T-cell (primary cell): ENCODE measurements at regions not wholly inside any gene's neighbourhood (a gene's known extent, or its start where the extent isn't known, plus 50 kb on each side); places are given as distances from the start of the nearest gene placed in this dataset.

Experiments used
- ATAC-seq, 4 experiments: fragments of 200-7000 bp in 3 of 4; fragments of 150-1000 bp in 1 of 4; cut with Tn5 transposase; replicated peaks in 1 of 4; 1 replicate in 3 of 4; 2 replicates in 1 of 4; pipeline ENCODE4 v1.10.0; 2021; ENCODE audit warnings: moderate library complexity in 3 of 4, mild to moderate bottlenecking in 2 of 4, moderate number of reproducible peaks in 1 of 4
- CTCF ChIA-PET, 2 donors: fragments of 300-600 bp; sonication (Branson Sonifier 250); formaldehyde crosslinking; loops; one replicate each; lab custom pipeline; 2022; ENCODE audit warnings: antibody characterized with exemption in 2 of 2; lab: Charles Lee
- POLR2A ChIA-PET, 2 donors: fragments of 300-600 bp; sonication (Branson Sonifier 250); formaldehyde crosslinking; loops; one replicate each; lab custom pipeline; 2022; ENCODE audit warnings: antibody characterized with exemption in 2 of 2; lab: Charles Lee
- DNase-seq, 35 experiments: peaks; one replicate each; pipeline versions ENCODE4 v3.0.0 to v3.0.0-alpha.2; 2013 to 2023
- H3K27ac ChIP-seq: one replicate; pipeline ENCODE4 v1.5.1; 2013; ENCODE audit warnings: low read length
- H3K27me3 ChIP-seq, 2 experiments: replicated peaks in 1 of 2; 1 replicate in 1 of 2; 2 replicates in 1 of 2; pipeline versions ENCODE4 v1.6.1 to v1.7.0; 2013; ENCODE audit warnings: low read length in 1 of 2, mixed read lengths in 1 of 2; ENCODE audit not compliant: control insufficient read depth in 2 of 2, insufficient read depth in 2 of 2; ENCODE audit errors: extremely low read depth in 1 of 2
- H3K36me3 ChIP-seq, 2 donors: 1 replicate in 1 of 2; 2 replicates in 1 of 2; pipeline versions ENCODE4 v1.6.1 to v1.7.0; 2013; ENCODE audit warnings: low read length in 1 of 2; ENCODE audit not compliant: control insufficient read depth in 2 of 2, insufficient read depth in 1 of 2; ENCODE audit errors: extremely low read depth in 1 of 2
- H3K4me1 ChIP-seq, 2 experiments: 1 replicate in 1 of 2; 2 replicates in 1 of 2; pipeline versions ENCODE4 v1.6.1 to v1.7.0; 2013; ENCODE audit warnings: low read length in 2 of 2, mixed read lengths in 1 of 2; ENCODE audit not compliant: insufficient read depth in 2 of 2, control insufficient read depth in 1 of 2; ENCODE audit errors: extremely low read depth in 1 of 2
- H3K4me3 ChIP-seq, 2 donors: 1 replicate in 1 of 2; 2 replicates in 1 of 2; pipeline versions ENCODE4 v1.5.1 to v1.7.0; 2013; ENCODE audit warnings: mild to moderate bottlenecking in 2 of 2, low read length in 1 of 2, moderate library complexity in 1 of 2; ENCODE audit not compliant: control insufficient read depth in 1 of 2; ENCODE audit errors: extremely low read depth in 1 of 2
- H3K9me3 ChIP-seq: 2 replicates; pipeline ENCODE4 v1.7.0; 2013
- H3K27ac Mint-ChIP-seq, 2 donors: one replicate each; pipeline ENCODE4 v1.8.0; 2020 to 2021; ENCODE audit warnings: mild to moderate bottlenecking in 2 of 2, mixed read lengths in 2 of 2
- H3K27me3 Mint-ChIP-seq, 2 donors: one replicate each; pipeline ENCODE4 v1.8.0; 2021 to 2022; ENCODE audit warnings: mixed read lengths in 2 of 2
- H3K36me3 Mint-ChIP-seq: one replicate; pipeline ENCODE4 v1.8.0; 2021; ENCODE audit warnings: mixed read lengths
- H3K4me1 Mint-ChIP-seq, 3 donors: one replicate each; pipeline ENCODE4 v1.8.0; 2020 to 2022; ENCODE audit warnings: mixed read lengths in 3 of 3, mild to moderate bottlenecking in 1 of 3
- H3K4me3 Mint-ChIP-seq, 3 donors: one replicate each; pipeline ENCODE4 v1.8.0; 2020 to 2022; ENCODE audit warnings: mild to moderate bottlenecking in 3 of 3, mixed read lengths in 3 of 3, moderate library complexity in 3 of 3
- H3K9me3 Mint-ChIP-seq, 3 donors: one replicate each; pipeline ENCODE4 v1.8.0; 2020 to 2022; ENCODE audit warnings: mixed read lengths in 3 of 3
- WGBS: methylation state at CpG from one replicate; pipeline ENCODE4 v1.1.5; 2013; ENCODE audit warnings: missing lambda C conversion rate; ENCODE audit not compliant: insufficient coverage; 5-methylcytosine and 5-hydroxymethylcytosine counted together

- 55% methylated on average over 2 of the region's 4 CpGs for WGBS
- Histone ChIP-seq H3K4me1 (no peaks in the 10 kb centered on the region), H3K27me3 (peaks cover 0 to 12% of the 10 kb centered on the region in 2 experiments), H3K9me3 (no peaks in the 10 kb centered on the region), H3K27ac (no peak overlapping the region), H3K4me3 (no peak overlapping the region), H3K36me3 (no peaks in the 10 kb centered on the region)
- Mint-ChIP-seq H3K27me3 (peaks cover 16 to 17% of the 10 kb centered on the region in 2 donors), H3K36me3 (no peaks in the 10 kb centered on the region), H3K4me1 (no peaks in the 10 kb centered on the region), H3K27ac (no peak overlapping the region), H3K9me3 (peaks cover 10 to 26% (median 11%) of the 10 kb centered on the region in 3 donors), H3K4me3 (no peak overlapping the region)
- no peak for DNase-seq
- ATAC-seq = no peak
- CTCF ChIA-PET = no interaction called here
- POLR2A ChIA-PET = no interaction called here
These were observed 207.3 kb downstream of the SS18 start for GRCh38 chr18:25883091-25883490.

- H3K27ac ChIP-seq = no peak overlapping the region
- POLR2A ChIA-PET = no interaction called here
- Mint-ChIP-seq H3K36me3 (no peaks in the 10 kb centered on the region), H3K4me3 (no peak overlapping the region), H3K4me1 (no peaks in the 10 kb centered on the region), H3K9me3 (peaks cover 3 to 6% (median 3%) of the 10 kb centered on the region in 3 donors), H3K27ac (no peak overlapping the region), H3K27me3 (peaks cover 20 to 22% of the 10 kb centered on the region in 2 donors)
- no peaks in the 10 kb centered on the region for H3K9me3 ChIP-seq
- CTCF ChIA-PET = no interaction called here
- WGBS = 100% methylated on average over 1 of the region's 2 CpGs
- ATAC-seq (no peak), DNase-seq (no peak)
- H3K4me1 ChIP-seq = no peaks in the 10 kb centered on the region
- peaks cover 0 to 17% of the 10 kb centered on the region in 2 experiments for H3K27me3 ChIP-seq
- H3K36me3 ChIP-seq = no peaks in the 10 kb centered on the region
- no peak overlapping the region for H3K4me3 ChIP-seq
These were observed 209.3 kb downstream of the SS18 start for GRCh38 chr18:25881149-25881548.

GRCh38 chr18:25880441-25880840, 210.0 kb downstream of the SS18 start:
- ChIA-PET CTCF (no interaction called here), POLR2A (no interaction called here)
- ATAC-seq (no peak), DNase-seq (no peak)
- Mint-ChIP-seq H3K9me3 (peaks cover 0 to 4% (median 0%) of the 10 kb centered on the region in 3 donors), H3K4me1 (no peaks in the 10 kb centered on the region), H3K4me3 (no peak overlapping the region), H3K36me3 (no peaks in the 10 kb centered on the region), H3K27ac (no peak overlapping the region), H3K27me3 (peaks cover 24 to 26% of the 10 kb centered on the region in 2 donors)
- Histone ChIP-seq H3K4me3 (no peak overlapping the region), H3K9me3 (no peaks in the 10 kb centered on the region), H3K36me3 (no peaks in the 10 kb centered on the region), H3K4me1 (no peaks in the 10 kb centered on the region), H3K27ac (no peak overlapping the region), H3K27me3 (peaks cover 0 to 17% of the 10 kb centered on the region in 2 experiments)
- 95% methylated on average over 3 of the region's 3 CpGs for WGBS

GRCh38 chr18:25876330-25876948, 214.0 kb downstream of the SS18 start:
- no peak overlapping the region for H3K4me3 Mint-ChIP-seq
- Histone ChIP-seq H3K27me3 (peaks cover 0 to 7% of the 10 kb centered on the region in 2 experiments), H3K27ac (no peak overlapping the region), H3K9me3 (no peaks in the 10 kb centered on the region), H3K4me1 (no peaks in the 10 kb centered on the region), H3K4me3 (no peak overlapping the region), H3K36me3 (no peaks in the 10 kb centered on the region)
- ATAC-seq = no peak
- no peaks in the 10 kb centered on the region for H3K4me1 Mint-ChIP-seq
- no peaks in the 10 kb centered on the region for H3K36me3 Mint-ChIP-seq
- H3K27ac Mint-ChIP-seq = no peak overlapping the region
- 40% methylated on average over 1 of the region's 7 CpGs for WGBS
- CTCF ChIA-PET = no interaction called here
- DNase-seq = no peak
- peaks cover 27 to 32% of the 10 kb centered on the region in 2 donors for H3K27me3 Mint-ChIP-seq
- POLR2A ChIA-PET = interaction anchor here in 1 of 2 donors (0.6 kb wide), 1 partner anchor 188 kb away, joined by 3 read pairs; no protein-coding TSS in a partner anchor
- H3K9me3 Mint-ChIP-seq = peaks cover 0 to 4% (median 3%) of the 10 kb centered on the region in 3 donors

- Mint-ChIP-seq H3K36me3 (no peaks in the 10 kb centered on the region), H3K9me3 (peaks cover 0 to 4% (median 3%) of the 10 kb centered on the region in 3 donors), H3K27ac (no peak overlapping the region), H3K27me3 (peaks cover 24 to 29% of the 10 kb centered on the region in 2 donors), H3K4me3 (no peak overlapping the region), H3K4me1 (no peaks in the 10 kb centered on the region)
- Histone ChIP-seq H3K4me1 (no peaks in the 10 kb centered on the region), H3K4me3 (no peak overlapping the region), H3K27ac (no peak overlapping the region), H3K36me3 (no peaks in the 10 kb centered on the region), H3K27me3 (peaks cover 0 to 6% of the 10 kb centered on the region in 2 experiments), H3K9me3 (no peaks in the 10 kb centered on the region)
- WGBS = 54% methylated on average over 5 of the region's 7 CpGs
- CTCF ChIA-PET = no interaction called here
- POLR2A ChIA-PET = interaction anchor here in 1 of 2 donors (0.7 kb wide), 1 partner anchor 379 kb away, joined by 3 read pairs; no protein-coding TSS in a partner anchor
- ATAC-seq (no peak), DNase-seq (no peak)
These were observed 214.7 kb downstream of the SS18 start for GRCh38 chr18:25875551-25876240.

- no peak overlapping the region for H3K27ac ChIP-seq
- peaks cover 0 to 7% of the 10 kb centered on the region in 2 experiments for H3K27me3 ChIP-seq
- no CpG with 5 or more reads among the region's 3 CpGs for WGBS
- no peaks in the 10 kb centered on the region for H3K4me1 ChIP-seq
- Mint-ChIP-seq H3K4me1 (no peaks in the 10 kb centered on the region), H3K27ac (no peak overlapping the region), H3K36me3 (no peaks in the 10 kb centered on the region), H3K27me3 (peaks cover 27 to 36% of the 10 kb centered on the region in 2 donors), H3K9me3 (peaks cover 0 to 4% (median 3%) of the 10 kb centered on the region in 3 donors), H3K4me3 (no peak overlapping the region)
- no peaks in the 10 kb centered on the region for H3K9me3 ChIP-seq
- no peak overlapping the region for H3K4me3 ChIP-seq
- ATAC-seq (no peak), DNase-seq (no peak)
- CTCF ChIA-PET = no interaction called here
- POLR2A ChIA-PET = no interaction called here
- H3K36me3 ChIP-seq = no peaks in the 10 kb centered on the region
These were observed 216.6 kb downstream of the SS18 start for GRCh38 chr18:25873833-25874232.
